Common myeloid progenitor, CD34-positive (primary cell): ENCODE measurements at regions not wholly inside any gene's neighbourhood (a gene's known extent, or its start where the extent isn't known, plus 50 kb on each side); places are given as distances from the start of the nearest gene placed in this dataset.
"Not testable (repeated sequence)": the region's sequence is repeated elsewhere in the genome, so short reads cannot be mapped to it uniquely, and the experiment has no call there.

Source experiments
- CTCF ChIA-PET: fragments of 350-600 bp; sonication (Branson Sonifier 250); formaldehyde crosslinking; loops from one replicate; lab custom pipeline; 2021; ENCODE audit warnings: antibody characterized with exemption; lab: Charles Lee
- POLR2A ChIA-PET: fragments of 350-600 bp; sonication (Branson Sonifier 250); formaldehyde crosslinking; loops from one replicate; lab custom pipeline; 2021; ENCODE audit warnings: antibody characterized with exemption; lab: Charles Lee
- DNase-seq, 3 donors: peaks; one replicate each; pipeline versions ENCODE4 v3.0.0 to v3.0.0-alpha.2; 2013
- H3K27ac ChIP-seq, 2 experiments: 1 replicate in 1 of 2; 2 replicates in 1 of 2; pipeline ENCODE4 v1.7.0; 2013; ENCODE audit warnings: inconsistent platforms in 2 of 2, low read length in 2 of 2, mild to moderate bottlenecking in 2 of 2, low read depth in 1 of 2, moderate library complexity in 1 of 2; ENCODE audit not compliant: severe bottlenecking in 2 of 2, insufficient read depth in 1 of 2, poor library complexity in 1 of 2
- H3K27me3 ChIP-seq, 5 experiments: replicated peaks in 2 of 5; 1 replicate in 3 of 5; 2 replicates in 2 of 5; pipeline versions ENCODE4 v1.6.1 to v1.7.0; 2013; ENCODE audit warnings: low read length in 4 of 5, mild to moderate bottlenecking in 2 of 5, moderate library complexity in 2 of 5, inconsistent platforms in 1 of 5; ENCODE audit not compliant: insufficient read depth in 5 of 5, control insufficient read depth in 4 of 5
- H3K36me3 ChIP-seq, 4 experiments: 1 replicate in 2 of 4; 2 replicates in 2 of 4; pipeline versions ENCODE4 v1.6.1 to v1.7.0; 2013; ENCODE audit warnings: low read length in 3 of 4, control low read depth in 1 of 4, mild to moderate bottlenecking in 1 of 4; ENCODE audit not compliant: control insufficient read depth in 4 of 4, insufficient read depth in 4 of 4
- H3K4me1 ChIP-seq, 4 experiments: 1 replicate in 3 of 4; 2 replicates in 1 of 4; pipeline versions ENCODE4 v1.6.1 to v1.7.1; 2013; ENCODE audit warnings: low read length in 3 of 4, mild to moderate bottlenecking in 3 of 4, control low read depth in 1 of 4, inconsistent platforms in 1 of 4, moderate library complexity in 1 of 4; ENCODE audit not compliant: control insufficient read depth in 4 of 4, insufficient read depth in 4 of 4; ENCODE audit errors: control extremely low read depth in 1 of 4
- H3K4me3 ChIP-seq, 7 experiments: 1 replicate in 4 of 7; 2 replicates in 3 of 7; pipeline versions ENCODE4 v1.5.1 to v1.7.0; 2013; ENCODE audit warnings: mild to moderate bottlenecking in 7 of 7, low read length in 6 of 7, moderate library complexity in 6 of 7, inconsistent platforms in 2 of 7, low read depth in 2 of 7, control low read depth in 1 of 7; ENCODE audit not compliant: insufficient read depth in 4 of 7, control insufficient read depth in 1 of 7; ENCODE audit errors: extremely low read depth in 1 of 7
- H3K9me3 ChIP-seq, 5 experiments: 1 replicate in 4 of 5; 2 replicates in 1 of 5; pipeline versions ENCODE4 v1.6.1 to v1.7.1; 2013; ENCODE audit warnings: low read length in 4 of 5, mild to moderate bottlenecking in 2 of 5, inconsistent platforms in 1 of 5, low read depth in 1 of 5, moderate library complexity in 1 of 5; ENCODE audit not compliant: control insufficient read depth in 4 of 5, insufficient read depth in 2 of 5; ENCODE audit errors: control extremely low read depth in 1 of 5
- WGBS: methylation state at CpG from one replicate; pipeline ENCODE4 v1.1.5; 2013; ENCODE audit not compliant: insufficient coverage; 5-methylcytosine and 5-hydroxymethylcytosine counted together

DNA sequence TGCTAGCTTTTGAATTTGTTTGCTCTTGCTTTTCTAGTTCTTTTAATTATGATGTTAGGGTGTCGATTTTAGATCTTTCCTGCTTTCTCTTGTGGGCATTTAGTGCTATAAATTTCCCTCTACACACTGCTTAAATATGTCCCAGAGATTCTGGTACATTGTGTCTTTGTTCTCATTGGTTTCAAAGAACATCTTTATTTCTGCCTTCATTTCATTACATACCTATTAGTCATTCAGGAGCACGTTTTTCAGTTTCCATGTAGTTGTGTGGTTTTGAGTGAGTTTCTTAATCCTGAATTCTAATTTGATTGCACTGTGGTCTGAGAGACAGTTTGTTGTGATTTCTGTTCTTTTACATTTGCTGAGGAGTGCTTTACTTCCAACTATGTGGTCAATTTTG is 51.2 kb upstream of the MB21D2 start:
- H3K27ac ChIP-seq, H3K4me3 ChIP-seq, POLR2A ChIA-PET, H3K9me3 ChIP-seq, CTCF ChIA-PET, H3K27me3 ChIP-seq, H3K4me1 ChIP-seq, DNase-seq, H3K36me3 ChIP-seq: not testable (repeated sequence)
- no CpG with 5 or more reads among the region's 2 CpGs for WGBS

DNA sequence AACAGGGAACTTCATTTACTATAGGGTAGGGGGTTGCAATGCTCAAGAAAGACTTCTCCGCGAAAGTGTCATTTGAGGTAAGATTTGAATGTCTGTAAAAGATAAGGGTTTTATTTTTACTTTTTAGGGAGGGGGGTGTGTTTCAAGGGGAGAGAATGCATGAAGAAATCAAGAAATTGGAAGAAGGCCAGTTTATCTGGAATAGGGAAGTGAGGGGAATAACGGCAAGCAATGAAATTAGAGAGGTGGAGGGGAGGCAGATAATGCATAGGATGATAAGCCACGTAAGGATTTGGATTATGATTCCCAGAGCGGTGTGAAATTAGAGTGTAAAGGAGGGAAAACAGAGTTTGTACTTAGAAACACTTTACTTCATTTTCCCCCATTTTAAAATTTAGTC is 63.0 kb upstream of the MB21D2 start:
- CTCF ChIA-PET, result no interaction called here
- H3K27ac ChIP-seq, result no peak overlapping the region
- H3K9me3 ChIP-seq, result peaks cover 0 to 8% (median 0%) of the 10 kb centered on the region in 5 experiments
- 40% methylated on average over 3 of the region's 5 CpGs for WGBS
- POLR2A ChIA-PET, result no interaction called here
- no peaks in the 10 kb centered on the region for H3K36me3 ChIP-seq
- no peaks in the 10 kb centered on the region for H3K27me3 ChIP-seq
- H3K4me3 ChIP-seq, result no peak overlapping the region
- DNase-seq, result peak in 2 of 3 donors; percentile 9 to 28
- peaks cover 0 to 2% (median 0%) of the 10 kb centered on the region in 4 experiments for H3K4me1 ChIP-seq

DNA sequence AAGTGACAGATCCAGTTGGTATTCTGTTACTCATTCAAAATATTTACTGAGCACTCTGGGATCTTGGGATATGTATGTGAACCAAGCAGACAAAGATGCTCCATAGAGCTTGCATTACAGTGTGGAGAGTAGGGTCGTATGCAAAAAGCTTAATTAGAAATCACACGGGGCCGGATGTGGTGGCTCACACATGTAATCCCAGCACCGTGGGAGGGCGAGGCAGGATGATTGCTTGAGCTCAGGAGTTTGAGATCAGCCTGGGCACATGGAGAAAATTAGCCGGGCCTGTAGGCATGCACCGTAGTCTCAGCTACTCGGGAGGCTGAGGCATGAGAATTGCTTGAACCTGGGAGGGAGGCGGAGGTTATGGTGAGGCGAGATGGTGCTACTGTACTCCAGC is 68.7 kb upstream of the MB21D2 start:
- Histone ChIP-seq H3K27ac (no peak overlapping the region), H3K4me1 (no peaks in the 10 kb centered on the region), H3K27me3 (no peaks in the 10 kb centered on the region), H3K36me3 (no peaks in the 10 kb centered on the region), H3K4me3 (no peak overlapping the region), H3K9me3 (no peaks in the 10 kb centered on the region)
- ChIA-PET POLR2A (no interaction called here), CTCF (no interaction called here)
- 97% methylated on average over 10 of the region's 10 CpGs for WGBS
- DNase-seq, result no peak

DNA sequence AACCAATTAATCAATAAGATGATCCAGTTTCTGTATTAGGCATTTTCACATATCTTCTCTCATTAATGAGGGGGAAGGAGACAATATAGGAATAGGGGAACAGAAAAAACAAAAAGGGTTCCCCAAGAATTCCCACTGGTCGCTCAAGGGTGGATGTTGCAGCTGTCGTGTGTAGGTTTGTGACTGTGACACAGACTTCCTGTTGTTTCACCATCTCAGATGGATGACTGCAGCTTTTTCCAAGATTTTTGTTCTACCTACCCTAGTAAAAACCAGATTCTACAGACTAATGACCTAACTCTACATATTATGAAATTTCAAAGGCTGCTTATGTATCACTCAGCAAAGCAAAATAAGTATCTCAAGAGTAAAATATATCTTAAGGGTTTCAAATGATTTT is 73.7 kb upstream of the MB21D2 start:
- ChIA-PET POLR2A (no interaction called here), CTCF (no interaction called here)
- Histone ChIP-seq H3K9me3 (no peaks in the 10 kb centered on the region), H3K27me3 (no peaks in the 10 kb centered on the region), H3K27ac (no peak overlapping the region), H3K4me3 (no peak overlapping the region), H3K4me1 (no peaks in the 10 kb centered on the region), H3K36me3 (no peaks in the 10 kb centered on the region)
- no CpG with 5 or more reads among the region's 2 CpGs for WGBS
- no peak for DNase-seq

DNA sequence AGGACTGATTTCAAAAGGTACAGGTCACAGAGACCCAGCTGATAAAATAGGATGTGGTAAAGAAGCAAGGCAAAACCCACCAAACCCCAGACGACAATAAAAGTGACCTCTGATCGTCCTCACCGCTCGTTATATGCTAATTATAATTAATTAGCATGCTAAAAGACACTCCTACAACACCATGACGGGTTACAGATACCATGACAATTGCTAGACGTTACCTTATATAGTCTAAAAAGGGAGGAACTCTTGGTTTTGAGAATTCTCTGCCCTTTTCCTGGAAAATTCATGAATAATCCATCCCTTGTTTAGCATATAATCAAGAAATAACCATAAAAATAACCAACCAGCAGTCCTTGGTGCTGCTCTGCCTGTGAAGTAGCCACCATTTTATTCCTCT is 74.7 kb upstream of the MB21D2 start:
- H3K27ac ChIP-seq, result no peak overlapping the region
- DNase-seq, result no peak
- no peaks in the 10 kb centered on the region for H3K4me1 ChIP-seq
- WGBS, result 93% methylated on average over 2 of the region's 6 CpGs
- no peaks in the 10 kb centered on the region for H3K9me3 ChIP-seq
- no peak overlapping the region for H3K4me3 ChIP-seq
- H3K27me3 ChIP-seq, result no peaks in the 10 kb centered on the region
- ChIA-PET CTCF (interaction anchor here (0.8 kb wide), 1 partner anchor 23 kb away, joined by 3 read pairs; no protein-coding TSS in a partner anchor), POLR2A (no interaction called here)
- H3K36me3 ChIP-seq, result no peaks in the 10 kb centered on the region

DNA sequence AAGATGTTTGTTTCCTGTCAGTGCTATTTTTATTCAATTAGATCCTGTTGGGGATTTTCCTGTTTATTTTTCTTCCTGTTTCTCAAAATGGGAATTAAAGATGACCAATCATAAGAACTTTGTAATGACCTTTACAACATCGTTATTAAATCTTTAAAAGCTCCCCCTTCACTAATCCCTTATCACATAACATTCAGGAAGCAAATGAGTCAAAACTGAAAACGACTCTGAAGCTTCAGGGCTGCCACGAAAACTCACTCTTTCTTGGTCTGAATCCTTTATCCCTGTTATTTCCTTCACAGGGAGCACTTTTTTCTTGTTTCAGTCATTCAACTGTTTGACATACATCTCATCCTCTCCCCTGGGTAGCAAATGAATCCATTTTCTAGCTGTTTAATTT is 75.8 kb upstream of the MB21D2 start:
- DNase-seq, result no peak
- no peak overlapping the region for H3K27ac ChIP-seq
- ChIA-PET CTCF (interaction anchor here (1.2 kb wide), 1 partner anchor 15 kb away, joined by 3 read pairs; no protein-coding TSS in a partner anchor), POLR2A (no interaction called here)
- WGBS, result 18% methylated on average over 3 of the region's 3 CpGs
- H3K27me3 ChIP-seq, result no peaks in the 10 kb centered on the region
- no peak overlapping the region for H3K4me3 ChIP-seq
- no peaks in the 10 kb centered on the region for H3K4me1 ChIP-seq
- H3K9me3 ChIP-seq, result no peaks in the 10 kb centered on the region
- H3K36me3 ChIP-seq, result no peaks in the 10 kb centered on the region

DNA sequence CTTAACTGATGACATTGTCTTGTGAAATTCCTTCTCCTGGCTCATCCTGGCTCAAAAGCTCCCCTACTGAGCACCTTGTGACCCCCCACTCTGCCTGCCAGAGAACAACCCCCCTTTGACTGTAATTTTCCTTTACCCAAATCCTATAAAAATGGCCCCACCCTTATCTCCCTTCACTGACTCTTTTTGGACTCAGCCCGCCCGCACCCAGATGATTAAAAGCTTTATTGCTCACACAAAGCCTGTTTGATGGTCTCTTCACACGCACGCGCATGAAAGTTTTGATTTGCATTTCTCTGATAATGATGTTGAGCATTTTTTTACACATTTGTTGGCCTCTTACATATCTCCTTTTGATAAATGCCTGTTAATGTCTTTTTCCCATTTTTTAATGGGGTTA is 83.5 kb upstream of the MB21D2 start:
- H3K4me1 ChIP-seq, H3K36me3 ChIP-seq, H3K4me3 ChIP-seq, H3K27me3 ChIP-seq, H3K27ac ChIP-seq, DNase-seq, H3K9me3 ChIP-seq, POLR2A ChIA-PET, CTCF ChIA-PET: not testable (repeated sequence)
- 100% methylated on average over 5 of the region's 5 CpGs for WGBS
